ENCODE measurements at regions not wholly inside any gene's neighbourhood (a gene's known extent, or its start where the extent isn't known, plus 50 kb on each side); places are given as distances from the start of the nearest gene placed in this dataset.

DNA sequence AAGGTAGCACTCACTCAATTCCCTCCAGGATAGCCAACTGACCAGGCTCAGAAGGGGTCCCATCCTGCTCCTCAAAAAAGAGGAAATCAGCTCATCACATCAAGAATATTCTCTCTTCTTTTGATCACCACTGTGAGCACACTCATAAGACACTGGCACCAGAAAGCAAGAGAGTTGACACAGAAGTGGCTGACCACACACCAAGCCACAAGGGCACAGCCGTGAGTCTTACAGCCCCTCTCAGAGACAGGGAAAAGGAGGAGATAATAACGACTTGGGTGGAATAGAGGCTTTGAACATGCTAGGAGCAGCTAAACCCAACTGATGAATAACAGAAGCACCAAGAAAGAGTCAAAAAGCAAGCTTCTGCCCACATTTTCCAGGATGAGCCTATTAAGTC, 249.1 kb upstream of the PREP start:
- H3K27me3 ChIP-seq (ENCODE audit: insufficient read depth, insufficient read length) = no peaks in the 10 kb centered on the region
- H3K4me3 ChIP-seq (ENCODE audit: insufficient read length, low read depth) = no peak overlapping the region
- TF ChIP-seq YY1 (IDR thresholded peaks at IDR 0.05; ENCODE audit: insufficient read depth, insufficient read length) = no peak
- TF ChIP-seq ZNF274 (IDR thresholded peaks at IDR 0.05; ENCODE audit: low read depth, low read length) = no peak
- no peak for TF ChIP-seq SUZ12 (IDR thresholded peaks at IDR 0.05; ENCODE audit: extremely low read depth, insufficient read depth, insufficient read length)
- H3K36me3 ChIP-seq (ENCODE audit: insufficient read depth, insufficient read length, low read length) = no peaks in the 10 kb centered on the region
- no peak for DNase-seq (ENCODE audit: low read depth, low spot score)
- H3K9me3 ChIP-seq (ENCODE audit: insufficient read depth, low read length) = no peaks in the 10 kb centered on the region
- H3K9ac ChIP-seq (ENCODE audit: insufficient read length, low read depth) = no peak overlapping the region
- no peaks in the 10 kb centered on the region for H3K4me1 ChIP-seq (ENCODE audit: insufficient read depth, insufficient read length)

DNA sequence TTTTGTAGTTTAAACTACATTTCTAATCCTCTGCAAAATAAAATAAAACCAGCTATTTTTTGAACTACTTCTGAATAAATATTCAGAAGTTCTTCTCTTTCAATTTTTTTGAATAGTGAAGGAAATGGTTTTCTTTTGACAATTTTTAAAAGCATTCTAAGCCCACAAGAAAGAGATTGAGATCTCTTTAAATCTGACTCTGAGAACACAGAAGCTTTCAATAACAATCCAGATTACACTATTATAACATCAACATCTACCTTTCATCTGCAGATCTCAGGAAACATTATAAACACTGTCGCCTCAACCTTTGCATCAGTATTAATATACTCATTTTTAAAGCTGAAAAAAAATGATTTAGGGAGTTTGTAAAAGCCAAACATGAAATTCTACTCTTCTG, 247.5 kb upstream of the PREP start:
- Histone ChIP-seq H3K4me1 (ENCODE audit: insufficient read depth, insufficient read length) (no peaks in the 10 kb centered on the region), H3K4me3 (ENCODE audit: insufficient read length, low read depth) (no peak overlapping the region), H3K36me3 (ENCODE audit: insufficient read depth, insufficient read length, low read length) (no peaks in the 10 kb centered on the region), H3K27me3 (ENCODE audit: insufficient read depth, insufficient read length) (no peaks in the 10 kb centered on the region), H3K9me3 (ENCODE audit: insufficient read depth, low read length) (peaks cover 6% of the 10 kb centered on the region; the same call in 1 of the 2 replicates), H3K9ac (ENCODE audit: insufficient read length, low read depth) (no peak overlapping the region)
- TF ChIP-seq SUZ12 (IDR thresholded peaks at IDR 0.05; ENCODE audit: extremely low read depth, insufficient read depth, insufficient read length) = no peak
- no peak for TF ChIP-seq ZNF274 (IDR thresholded peaks at IDR 0.05; ENCODE audit: low read depth, low read length)
- no peak for TF ChIP-seq YY1 (IDR thresholded peaks at IDR 0.05; ENCODE audit: insufficient read depth, insufficient read length)
- DNase-seq (ENCODE audit: low read depth, low spot score) = no peak

DNA sequence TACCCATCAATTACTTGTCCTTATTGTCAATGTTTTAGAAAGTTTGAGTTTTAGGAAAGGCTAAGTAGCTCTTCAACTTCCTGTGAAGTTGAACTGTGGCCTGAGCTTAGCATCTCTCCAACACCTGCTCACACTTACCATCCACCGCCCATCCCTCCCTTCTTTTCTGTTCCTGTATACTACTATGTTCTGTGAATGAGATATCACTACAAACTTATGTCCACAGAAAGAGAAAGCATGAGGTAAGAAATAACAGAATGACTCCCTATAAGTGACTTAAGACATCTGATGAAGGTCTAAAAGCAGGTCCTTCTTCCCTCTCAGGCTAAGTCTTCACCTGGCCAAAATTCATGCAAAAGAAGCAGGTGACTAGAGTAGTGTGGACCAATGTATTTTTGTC, 246.3 kb upstream of the PREP start:
- no peaks in the 10 kb centered on the region for H3K4me1 ChIP-seq (ENCODE audit: insufficient read depth, insufficient read length)

DNA sequence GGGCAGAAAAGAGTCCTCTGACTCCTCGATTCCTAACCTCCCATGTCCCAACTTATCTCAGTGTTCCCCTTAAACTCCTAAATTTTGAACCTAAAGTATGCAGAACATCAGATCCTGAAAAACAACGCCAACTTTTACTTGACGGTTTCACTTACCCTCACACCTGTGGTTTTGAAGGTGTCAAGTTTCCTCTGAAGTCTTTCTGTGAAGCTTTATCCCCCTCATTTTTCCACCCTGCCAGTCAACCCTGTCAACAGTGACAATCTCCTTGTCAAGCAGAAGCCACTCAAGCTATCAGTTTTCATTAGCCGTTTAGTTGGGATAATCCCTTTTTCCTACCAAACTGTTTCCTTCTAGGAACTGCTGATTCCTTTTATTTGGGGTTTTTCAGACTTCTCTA, 245.4 kb upstream of the PREP start:
- Histone ChIP-seq H3K9me3 (ENCODE audit: insufficient read depth, low read length) (peaks cover 6% of the 10 kb centered on the region; the same call in 1 of the 2 replicates), H3K27me3 (ENCODE audit: insufficient read depth, insufficient read length) (no peaks in the 10 kb centered on the region), H3K9ac (ENCODE audit: insufficient read length, low read depth) (no peak overlapping the region), H3K4me1 (ENCODE audit: insufficient read depth, insufficient read length) (no peaks in the 10 kb centered on the region), H3K4me3 (ENCODE audit: insufficient read length, low read depth) (no peak overlapping the region), H3K36me3 (ENCODE audit: insufficient read depth, insufficient read length, low read length) (no peaks in the 10 kb centered on the region)
- TF ChIP-seq YY1 (IDR thresholded peaks at IDR 0.05; ENCODE audit: insufficient read depth, insufficient read length) = no peak
- TF ChIP-seq ZNF274 (IDR thresholded peaks at IDR 0.05; ENCODE audit: low read depth, low read length) = no peak
- TF ChIP-seq SUZ12 (IDR thresholded peaks at IDR 0.05; ENCODE audit: extremely low read depth, insufficient read depth, insufficient read length) = no peak
- DNase-seq (ENCODE audit: low read depth, low spot score) = no peak

More for the DNA sequence above, 246.3 kb upstream of the PREP start:
- no peak for DNase-seq (ENCODE audit: low read depth, low spot score)
- no peaks in the 10 kb centered on the region for H3K27me3 ChIP-seq (ENCODE audit: insufficient read depth, insufficient read length)
- H3K4me3 ChIP-seq (ENCODE audit: insufficient read length, low read depth) = no peak overlapping the region
- TF ChIP-seq ZNF274 (IDR thresholded peaks at IDR 0.05; ENCODE audit: low read depth, low read length) = no peak
- TF ChIP-seq SUZ12 (IDR thresholded peaks at IDR 0.05; ENCODE audit: extremely low read depth, insufficient read depth, insufficient read length) = no peak
- TF ChIP-seq YY1 (IDR thresholded peaks at IDR 0.05; ENCODE audit: insufficient read depth, insufficient read length) = no peak
- H3K9ac ChIP-seq (ENCODE audit: insufficient read length, low read depth) = no peak overlapping the region
- peaks cover 6% of the 10 kb centered on the region; the same call in 1 of the 2 replicates for H3K9me3 ChIP-seq (ENCODE audit: insufficient read depth, low read length)
- H3K36me3 ChIP-seq (ENCODE audit: insufficient read depth, insufficient read length, low read length) = no peaks in the 10 kb centered on the region

DNA sequence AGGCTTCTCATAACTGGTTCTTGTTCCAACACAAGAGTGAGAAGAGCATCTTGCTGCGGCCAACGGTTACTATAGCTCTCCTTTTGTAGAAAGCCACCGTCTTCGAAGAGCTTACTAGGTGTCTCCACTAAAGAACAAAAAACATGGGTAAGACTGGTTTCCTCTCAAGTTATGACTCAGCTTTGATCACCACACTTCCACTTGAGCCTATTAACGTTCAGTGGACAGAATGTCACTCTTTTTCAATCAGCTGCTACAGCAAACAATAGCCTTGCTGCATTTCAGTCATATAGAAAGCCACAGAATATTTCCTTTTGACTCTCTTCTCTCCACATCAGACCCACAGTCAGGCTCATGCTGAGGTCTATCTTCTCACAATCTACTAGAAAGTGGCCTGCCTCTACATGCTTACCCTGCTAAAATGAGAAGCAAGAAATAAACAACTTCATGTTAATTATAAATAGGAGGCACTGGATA, 243.5 kb upstream of the PREP start:
- no peak overlapping the region for H3K4me3 ChIP-seq (ENCODE audit: insufficient read length, low read depth)
- H3K36me3 ChIP-seq (ENCODE audit: insufficient read depth, insufficient read length, low read length) = no peaks in the 10 kb centered on the region
- no peak overlapping the region for H3K9ac ChIP-seq (ENCODE audit: insufficient read length, low read depth)
- no peaks in the 10 kb centered on the region for H3K27me3 ChIP-seq (ENCODE audit: insufficient read depth, insufficient read length)
- no peaks in the 10 kb centered on the region for H3K4me1 ChIP-seq (ENCODE audit: insufficient read depth, insufficient read length)
- H3K9me3 ChIP-seq (ENCODE audit: insufficient read depth, low read length) = peaks cover 6% of the 10 kb centered on the region; the same call in 1 of the 2 replicates
- DNase-seq (ENCODE audit: low read depth, low spot score) = no peak
- TF ChIP-seq YY1 (IDR thresholded peaks at IDR 0.05; ENCODE audit: insufficient read depth, insufficient read length) (no peak), ZNF274 (IDR thresholded peaks at IDR 0.05; ENCODE audit: low read depth, low read length) (no peak), SUZ12 (IDR thresholded peaks at IDR 0.05; ENCODE audit: extremely low read depth, insufficient read depth, insufficient read length) (no peak)

DNA sequence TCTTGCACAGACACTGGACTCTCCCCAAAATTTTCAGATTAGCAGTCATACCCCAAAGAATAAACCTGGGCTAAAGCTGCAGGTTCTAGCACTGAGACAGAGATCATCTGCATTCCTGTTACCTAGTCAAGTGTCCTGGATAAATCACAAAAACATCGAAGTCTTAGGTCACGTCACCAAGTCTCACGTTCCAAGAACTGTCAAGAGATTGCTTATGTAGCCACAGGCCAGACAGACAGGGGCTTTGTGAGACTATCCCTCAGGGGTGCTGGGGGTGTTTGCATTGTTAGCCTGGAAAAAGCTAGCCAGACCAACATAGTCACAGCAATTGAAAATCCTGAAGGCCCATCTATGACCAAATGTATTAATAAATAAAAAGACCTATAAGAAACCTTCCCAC, 243.1 kb upstream of the PREP start:
- Histone ChIP-seq H3K4me1 (ENCODE audit: insufficient read depth, insufficient read length) (no peaks in the 10 kb centered on the region), H3K36me3 (ENCODE audit: insufficient read depth, insufficient read length, low read length) (no peaks in the 10 kb centered on the region), H3K4me3 (ENCODE audit: insufficient read length, low read depth) (no peak overlapping the region), H3K9me3 (ENCODE audit: insufficient read depth, low read length) (peaks cover 6% of the 10 kb centered on the region; the same call in 1 of the 2 replicates), H3K27me3 (ENCODE audit: insufficient read depth, insufficient read length) (no peaks in the 10 kb centered on the region), H3K9ac (ENCODE audit: insufficient read length, low read depth) (no peak overlapping the region)
- DNase-seq (ENCODE audit: low read depth, low spot score) = no peak
- TF ChIP-seq SUZ12 (IDR thresholded peaks at IDR 0.05; ENCODE audit: extremely low read depth, insufficient read depth, insufficient read length) (no peak), YY1 (IDR thresholded peaks at IDR 0.05; ENCODE audit: insufficient read depth, insufficient read length) (no peak), ZNF274 (IDR thresholded peaks at IDR 0.05; ENCODE audit: low read depth, low read length) (no peak)

DNA sequence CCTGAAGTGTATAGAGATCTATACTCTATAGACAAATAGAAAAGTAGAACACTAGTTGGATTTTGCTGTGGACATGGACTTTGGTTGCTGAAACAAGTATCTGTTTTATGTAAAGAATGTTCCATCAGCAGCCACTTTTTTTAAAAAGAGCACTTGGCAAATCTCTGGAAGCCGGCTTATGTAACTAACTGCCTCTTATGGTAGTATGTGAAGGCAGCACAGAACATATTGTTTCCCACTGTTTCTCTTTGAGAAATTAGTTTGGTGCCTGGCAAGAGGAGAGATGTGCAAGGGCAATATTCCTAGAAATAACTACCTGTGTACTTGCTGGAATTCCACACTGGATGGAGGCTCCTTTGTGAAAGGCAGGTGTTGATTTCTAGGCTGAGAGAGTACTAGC, 242.3 kb upstream of the PREP start:
- TF ChIP-seq ZNF274 (IDR thresholded peaks at IDR 0.05; ENCODE audit: low read depth, low read length) (no peak), SUZ12 (IDR thresholded peaks at IDR 0.05; ENCODE audit: extremely low read depth, insufficient read depth, insufficient read length) (no peak), YY1 (IDR thresholded peaks at IDR 0.05; ENCODE audit: insufficient read depth, insufficient read length) (no peak)
- H3K36me3 ChIP-seq (ENCODE audit: insufficient read depth, insufficient read length, low read length) = no peaks in the 10 kb centered on the region
- no peak overlapping the region for H3K4me3 ChIP-seq (ENCODE audit: insufficient read length, low read depth)
- no peak overlapping the region for H3K9ac ChIP-seq (ENCODE audit: insufficient read length, low read depth)
- H3K27me3 ChIP-seq (ENCODE audit: insufficient read depth, insufficient read length) = no peaks in the 10 kb centered on the region
- H3K9me3 ChIP-seq (ENCODE audit: insufficient read depth, low read length) = peaks cover 6% of the 10 kb centered on the region; the same call in 1 of the 2 replicates
- no peak for DNase-seq (ENCODE audit: low read depth, low spot score)
- no peaks in the 10 kb centered on the region for H3K4me1 ChIP-seq (ENCODE audit: insufficient read depth, insufficient read length)
